NCI-H1436 (cell line): ENCODE measurements at regions not wholly inside any gene's neighbourhood (a gene's known extent, or its start where the extent isn't known, plus 50 kb on each side); places are given as distances from the start of the nearest gene placed in this dataset.
"Not testable (repeated sequence)": the region's sequence is repeated elsewhere in the genome, so short reads cannot be mapped to it uniquely, and the experiment has no call there.

Experiments used
- DNase-seq: peaks from one replicate; lab custom pipeline; 2025; lab: John Stamatoyannopoulos, UW

DNA sequence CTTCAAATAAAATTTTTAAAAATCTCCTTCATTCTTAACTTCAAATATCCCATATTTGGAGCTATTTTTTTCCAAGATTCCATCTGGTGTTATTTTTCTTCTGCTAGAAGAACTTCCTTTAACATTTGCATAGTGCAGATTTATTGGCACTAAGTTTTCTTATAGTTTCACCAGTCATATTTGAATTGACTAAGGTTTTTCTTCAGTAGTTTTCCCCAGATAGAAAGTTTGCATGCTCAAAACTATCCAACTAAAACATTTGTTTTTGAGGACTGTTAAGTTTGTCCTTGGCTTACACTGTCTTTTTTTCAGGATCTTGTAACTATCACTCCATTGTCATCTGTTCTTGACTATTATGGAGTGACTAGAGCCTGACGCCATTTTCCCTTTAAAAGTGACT is 606.7 kb downstream of the TAF11L14 start:
- no peak for DNase-seq

- DNase-seq = no peak
Measured at GRCh38 chr5:18243846-18244245, 609.6 kb downstream of the TAF11L14 start.

DNA sequence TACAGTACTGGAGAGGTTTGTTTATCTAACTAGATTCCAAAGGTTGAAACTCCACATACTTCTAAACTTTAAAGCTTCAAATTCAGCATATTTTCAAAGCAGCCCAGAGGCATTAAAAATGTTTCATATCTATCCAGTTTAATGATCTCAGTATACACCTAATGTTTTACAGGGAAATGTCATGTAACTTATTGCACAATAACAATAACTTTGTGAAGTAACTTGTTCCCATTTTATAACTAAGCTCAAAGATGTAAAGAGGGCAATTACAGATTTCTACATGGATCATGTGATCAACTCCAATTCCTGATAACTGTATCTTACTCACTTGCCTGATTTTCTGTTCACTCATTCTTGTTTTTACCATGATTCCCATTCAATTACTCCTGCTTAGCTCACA is 610.0 kb downstream of the TAF11L14 start:
- DNase-seq = no peak

DNA sequence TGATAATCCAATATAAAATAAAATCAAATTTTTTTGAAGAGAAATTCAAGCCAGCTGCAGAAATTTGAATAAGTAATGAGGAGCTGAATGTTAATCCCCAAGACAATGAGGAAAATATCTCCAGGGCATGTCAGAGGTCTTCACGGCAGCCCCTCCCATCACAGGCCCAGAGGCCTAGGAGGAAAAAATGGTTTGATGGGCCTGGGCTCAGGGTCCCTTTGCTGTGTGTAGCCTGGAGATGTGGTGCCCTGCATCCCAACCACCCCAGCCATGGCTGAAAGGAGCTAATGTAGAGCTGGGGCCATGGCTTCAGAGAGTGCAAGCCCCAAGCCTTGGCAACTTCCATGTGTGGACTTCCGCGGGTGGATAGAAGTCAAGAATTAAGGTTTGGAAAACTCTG is 618.3 kb downstream of the TAF11L14 start:
- DNase-seq = no peak

- no peak for DNase-seq
Measured at GRCh38 chr5:18264126-18264882, 630.0 kb downstream of the TAF11L14 start.

- DNase-seq = no peak
Measured at GRCh38 chr5:18270635-18271338, 636.5 kb downstream of the TAF11L14 start.

DNA sequence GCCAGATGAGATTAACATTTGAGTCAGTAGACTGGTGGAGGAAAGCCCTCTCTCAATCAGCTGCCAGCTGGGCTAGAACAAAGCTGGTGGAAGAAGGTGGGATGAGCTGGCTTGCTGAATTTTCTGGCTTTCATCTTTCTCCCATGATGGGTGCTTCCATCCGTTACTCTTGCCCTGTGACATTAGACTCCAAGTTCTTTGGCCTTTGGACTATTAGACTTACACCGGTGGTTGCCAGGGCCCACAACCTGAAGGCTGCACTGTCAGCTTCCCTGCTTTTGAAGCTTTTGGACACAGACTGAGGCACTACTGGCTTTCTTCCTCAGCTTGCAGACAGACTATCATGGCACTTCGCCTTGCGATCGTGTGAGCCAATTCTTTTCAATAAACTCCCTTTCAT is 642.7 kb downstream of the TAF11L14 start:
- no peak for DNase-seq

DNA sequence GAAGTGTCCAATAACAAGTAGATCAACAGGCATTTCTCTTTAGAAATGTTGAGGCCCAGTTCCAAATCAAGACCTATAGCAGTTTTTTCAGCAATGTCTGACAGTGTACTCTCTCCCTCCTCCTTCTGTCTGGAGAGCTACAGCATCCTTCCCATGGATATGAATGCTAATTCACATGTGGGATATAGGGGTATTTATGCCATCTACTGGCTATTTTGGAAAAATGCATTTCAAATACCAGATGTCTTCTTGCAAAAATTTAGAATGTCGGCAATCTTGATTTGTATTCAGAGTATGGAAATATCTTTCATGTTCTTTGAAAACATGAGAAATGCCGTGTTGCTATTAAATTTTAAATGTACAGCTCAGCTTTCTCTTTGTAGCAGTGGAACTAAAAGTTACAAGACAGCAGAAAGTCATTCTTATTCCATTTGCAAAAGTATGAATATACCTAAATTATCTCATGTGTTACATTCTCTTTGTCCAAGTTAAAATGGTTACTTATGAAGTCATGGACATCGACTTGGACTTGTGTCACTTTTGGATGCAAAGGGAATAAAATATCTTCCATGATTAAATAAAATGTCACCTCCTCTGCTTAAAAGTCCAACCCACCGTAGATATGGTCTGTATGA is 647.8 kb downstream of the TAF11L14 start:
- DNase-seq = peak; percentile 28

GRCh38 chr5:18285257-18285656 is 651.0 kb downstream of the TAF11L14 start:
- no peak for DNase-seq

DNA sequence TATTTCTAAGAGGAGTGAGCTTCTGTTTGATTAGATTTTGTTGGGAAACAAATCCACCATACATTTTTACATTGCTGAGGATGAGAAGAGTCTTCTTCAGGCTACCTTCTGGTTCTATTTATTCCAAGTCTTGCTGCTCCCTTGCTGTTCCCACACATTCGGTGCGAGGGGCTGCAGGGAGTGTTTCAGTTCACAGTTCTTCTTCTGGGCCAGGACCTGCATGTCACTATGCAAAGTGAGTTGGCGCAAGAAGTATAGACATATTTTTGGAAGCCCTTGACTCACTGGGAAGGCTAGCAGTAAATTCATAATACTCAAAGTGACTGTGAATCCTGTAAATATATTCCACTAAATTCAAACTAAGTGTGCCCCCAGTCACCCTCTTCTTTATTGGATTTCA is 657.9 kb downstream of the TAF11L14 start:
- DNase-seq = no peak

DNA sequence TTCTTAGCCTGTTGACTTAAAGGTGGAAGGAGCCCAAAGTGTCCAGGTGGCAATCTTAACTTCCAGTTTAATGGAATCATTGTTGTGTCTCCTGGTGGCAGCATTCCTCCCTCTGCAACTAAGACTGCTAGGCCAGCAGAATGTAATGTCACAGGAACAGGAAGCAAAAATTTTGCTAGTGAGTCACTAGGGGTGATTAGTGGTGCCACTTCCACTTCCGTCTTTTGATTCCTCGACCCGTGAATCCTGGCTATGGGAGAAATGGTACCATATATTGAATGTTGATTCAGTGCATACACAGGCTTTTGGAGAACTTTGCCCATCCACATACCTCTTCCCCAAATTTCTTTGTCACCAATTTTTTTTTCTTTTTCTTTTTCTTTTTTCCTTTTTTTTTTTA is 661.4 kb downstream of the TAF11L14 start:
- not testable (repeated sequence) for DNase-seq

GRCh38 chr5:18299166-18299565 is 664.9 kb downstream of the TAF11L14 start:
- no peak for DNase-seq

DNA sequence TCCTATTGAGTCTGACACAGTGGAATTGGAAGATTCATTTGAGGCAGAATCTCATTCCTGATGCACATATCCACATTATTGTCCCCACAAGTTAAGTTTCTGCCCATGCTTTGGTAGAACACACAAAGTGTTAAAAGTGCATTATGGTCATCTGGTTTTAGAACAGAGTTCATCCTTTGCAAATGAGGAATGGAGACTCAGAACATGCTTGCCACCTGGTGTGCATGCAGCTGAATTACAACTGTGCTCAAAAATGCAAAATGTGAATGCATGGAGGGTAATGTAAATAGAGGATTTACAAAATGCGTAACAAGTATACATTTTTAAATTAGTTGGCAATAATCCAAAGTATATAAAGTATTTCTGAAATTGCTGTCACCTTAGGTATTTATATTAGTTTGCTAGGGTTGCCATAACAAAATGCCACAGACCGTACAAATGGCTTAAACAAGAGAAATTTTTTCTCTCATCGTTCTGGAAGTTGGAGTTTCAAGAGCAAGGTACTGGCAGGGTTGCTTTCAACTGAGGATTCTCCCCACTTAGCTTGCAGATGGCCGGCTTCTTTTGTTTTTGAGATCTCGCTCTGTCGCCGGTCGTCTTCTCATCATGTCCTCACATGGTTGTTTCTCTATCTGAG is 671.1 kb downstream of the TAF11L14 start:
- no peak for DNase-seq

DNA sequence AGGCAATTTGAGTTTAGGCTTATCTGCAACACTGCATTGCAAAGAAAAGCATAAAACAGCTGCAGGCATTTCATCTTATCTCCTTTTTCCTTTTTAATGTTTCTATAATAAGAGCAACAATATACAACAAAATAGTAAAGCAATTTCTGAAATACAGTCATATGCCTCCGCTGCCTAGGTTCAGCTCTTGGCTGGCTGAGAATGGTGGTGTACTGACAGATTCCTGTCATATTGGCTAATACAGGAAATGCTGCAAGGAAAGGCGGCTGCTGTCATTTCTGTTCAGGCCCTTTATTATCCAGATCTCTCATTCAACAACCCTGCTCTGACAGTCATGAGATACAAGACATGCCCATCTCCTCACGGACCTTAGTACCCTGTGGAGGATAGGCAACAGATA is 677.0 kb downstream of the TAF11L14 start:
- DNase-seq = no peak

DNA sequence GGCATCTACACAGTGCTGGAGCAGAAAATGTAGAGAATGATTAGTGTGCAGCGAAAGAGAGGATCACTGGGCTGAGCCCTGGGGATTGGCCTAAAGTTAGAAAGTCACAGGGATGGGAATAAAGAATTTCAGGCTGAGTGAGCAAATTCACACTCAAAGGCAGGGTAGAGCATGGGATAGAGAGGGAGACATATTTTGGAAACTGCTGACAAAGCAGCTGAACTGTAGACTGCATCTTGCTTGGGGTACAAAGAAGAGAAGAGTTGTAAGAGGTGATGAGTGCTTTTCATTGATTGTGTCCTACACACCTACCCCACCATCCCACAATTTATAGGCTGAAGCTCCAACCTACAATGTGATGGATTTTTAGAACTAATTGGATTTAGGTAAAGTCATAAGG is 677.8 kb downstream of the TAF11L14 start:
- DNase-seq = no peak

GRCh38 chr5:18314192-18314778 is 680.0 kb downstream of the TAF11L14 start:
- no peak for DNase-seq

- no peak for DNase-seq
Measured at GRCh38 chr5:18321262-18321942, 687.1 kb downstream of the TAF11L14 start.

- DNase-seq = no peak
Measured at GRCh38 chr5:18323891-18324290, 689.6 kb downstream of the TAF11L14 start.

- DNase-seq = no peak
Measured at GRCh38 chr5:18325431-18325830, 691.2 kb downstream of the TAF11L14 start.

DNA sequence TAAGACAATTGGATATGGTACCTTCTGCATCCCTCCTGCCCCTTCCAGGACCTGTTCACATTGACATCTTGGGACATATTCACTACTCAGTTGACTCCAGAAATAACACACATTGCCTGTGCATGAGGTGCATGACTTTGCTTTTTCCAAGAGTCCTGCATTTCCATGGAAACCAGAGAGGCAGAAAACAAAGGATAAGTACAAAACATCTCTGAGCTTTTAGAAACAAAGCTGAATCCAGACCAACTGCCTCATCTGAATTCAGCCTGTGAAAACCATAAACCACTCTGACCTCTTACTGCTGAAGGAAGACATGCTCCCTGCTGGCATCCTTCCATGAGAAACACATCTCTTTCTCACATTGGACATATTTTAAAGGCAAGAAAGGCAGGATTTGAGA is 695.1 kb downstream of the TAF11L14 start:
- no peak for DNase-seq

DNA sequence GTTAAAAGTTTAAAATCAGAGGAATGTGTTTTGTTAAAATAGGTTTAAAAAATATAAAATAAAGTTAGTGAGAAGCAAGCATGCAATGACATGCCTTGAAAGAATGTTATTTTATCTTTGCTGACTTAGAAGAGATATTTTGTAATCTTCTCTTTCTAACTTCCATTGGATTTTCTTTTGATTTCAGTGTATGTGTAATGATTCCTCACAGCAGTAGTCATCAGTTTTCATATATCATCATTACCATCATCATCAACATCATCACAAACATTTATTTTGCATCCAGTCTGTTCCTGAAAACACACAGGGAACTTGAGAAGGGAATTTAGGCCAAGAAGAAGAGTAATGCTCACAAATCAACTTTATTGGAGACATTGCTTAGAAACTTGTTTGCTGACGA is 699.6 kb downstream of the TAF11L14 start:
- DNase-seq = no peak

DNA sequence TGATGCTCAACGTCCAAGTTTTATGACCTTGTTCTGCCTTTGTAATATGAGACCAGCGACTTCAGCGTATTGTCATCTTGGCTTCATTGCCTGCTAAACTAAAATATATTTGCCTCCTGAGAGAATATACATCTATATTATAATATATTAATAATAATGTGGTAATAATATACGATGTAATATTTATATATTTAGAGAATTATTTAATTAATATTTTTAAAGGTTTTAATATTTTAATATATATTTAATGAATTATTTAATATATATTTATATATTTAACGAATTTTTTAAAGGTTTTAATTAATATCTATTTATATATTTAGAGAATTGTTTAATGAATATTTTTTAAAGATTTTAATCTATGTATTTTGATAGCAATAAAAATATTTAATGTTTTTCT is 700.7 kb downstream of the TAF11L14 start:
- no peak for DNase-seq
